GM23338 (cell line): ENCODE measurements at regions not wholly inside any gene's neighbourhood (a gene's known extent, or its start where the extent isn't known, plus 50 kb on each side); places are given as distances from the start of the nearest gene placed in this dataset.

Experiments used
- ATAC-seq: fragments of 200-7000 bp; cut with Tn5 transposase; 3 replicates; pipeline ENCODE4 v1.9.1; 2020
- DNase-seq: peaks from one replicate; pipeline ENCODE4 v3.0.0-alpha.2; 2015; ENCODE audit warnings: low spot score
- H2AFZ ChIP-seq: fragments of 200-600 bp; sonication (generic); 2 replicates; pipeline ENCODE4 v1.8.0; 2016; ENCODE audit warnings: antibody characterized with exemption, mild to moderate bottlenecking, moderate library complexity
- H3F3A ChIP-seq: fragments of 200-600 bp; sonication (generic); replicated peaks from 2 replicates; pipeline ENCODE4 v1.8.0; 2017; ENCODE audit warnings: antibody characterized with exemption, mixed run types, low read depth
- H3K27ac ChIP-seq: fragments of 200-600 bp; sonication (generic); 2 replicates; pipeline ENCODE4 v1.6.1; 2016; ENCODE audit warnings: low read depth
- H3K27me3 ChIP-seq: fragments of 200-600 bp; sonication (generic); 2 replicates; pipeline ENCODE4 v1.8.0; 2016; ENCODE audit warnings: mild to moderate bottlenecking, mixed run types, moderate library complexity; ENCODE audit not compliant: insufficient read depth
- H3K36me3 ChIP-seq: fragments of 200-600 bp; sonication (generic); 2 replicates; pipeline ENCODE4 v1.8.0; 2016; ENCODE audit warnings: mild to moderate bottlenecking; ENCODE audit not compliant: insufficient read depth
- H3K4me1 ChIP-seq: fragments of 200-600 bp; sonication (generic); 2 replicates; pipeline ENCODE4 v1.8.0; 2016; ENCODE audit warnings: mild to moderate bottlenecking, moderate library complexity; ENCODE audit not compliant: insufficient read depth
- H3K4me2 ChIP-seq: fragments of 200-600 bp; sonication (generic); 2 replicates; pipeline ENCODE4 v1.7.1; 2017; ENCODE audit warnings: mixed run types
- H3K4me3 ChIP-seq: fragments of 200-600 bp; sonication (generic); 2 replicates; pipeline ENCODE4 v1.6.1; 2016; ENCODE audit warnings: mixed run types
- H3K79me2 ChIP-seq: fragments of 200-600 bp; sonication (generic); replicated peaks from 2 replicates; pipeline ENCODE4 v1.8.0; 2017; ENCODE audit warnings: mild to moderate bottlenecking; ENCODE audit not compliant: insufficient read depth
- H3K9me2 ChIP-seq: fragments of 200-600 bp; sonication (generic); 2 replicates; pipeline ENCODE4 v1.8.0; 2017; ENCODE audit not compliant: insufficient read depth
- H4K20me1 ChIP-seq: fragments of 200-600 bp; sonication (generic); replicated peaks from 2 replicates; pipeline ENCODE4 v1.8.0; 2017; ENCODE audit warnings: mild to moderate bottlenecking; ENCODE audit not compliant: insufficient read depth
- H3K27ac Mint-ChIP-seq: 2 replicates; pipeline ENCODE4 v1.8.0; 2020; ENCODE audit warnings: inconsistent platforms, mild to moderate bottlenecking, moderate library complexity, mixed read lengths
- H3K27me3 Mint-ChIP-seq: 3 replicates; pipeline ENCODE4 v1.8.0; 2022; ENCODE audit warnings: low read depth, mild to moderate bottlenecking, moderate library complexity, mixed read lengths, inconsistent platforms; ENCODE audit not compliant: insufficient read depth, poor library complexity
- H3K36me3 Mint-ChIP-seq: 3 replicates; pipeline ENCODE4 v1.8.0; 2021; ENCODE audit warnings: low read depth, mild to moderate bottlenecking, inconsistent platforms, moderate library complexity, mixed read lengths
- H3K4me1 Mint-ChIP-seq: 3 replicates; pipeline ENCODE4 v1.8.0; 2020; ENCODE audit warnings: mild to moderate bottlenecking, inconsistent platforms, mixed read lengths
- H3K4me3 Mint-ChIP-seq: 3 replicates; pipeline ENCODE4 v1.8.0; 2021; ENCODE audit warnings: moderate library complexity, mild to moderate bottlenecking, inconsistent platforms, mixed read lengths
- H3K9me3 Mint-ChIP-seq: 3 replicates; pipeline ENCODE4 v1.8.0; 2020; ENCODE audit warnings: moderate library complexity, mild to moderate bottlenecking, inconsistent platforms, mixed read lengths
- CREB1 ChIP-seq: fragments of 250-450 bp; sonication (Bioruptor Pico); IDR thresholded peaks from 2 replicates; pipeline ENCODE4 v1.5.0; 2020; ENCODE audit warnings: low read depth, mild to moderate bottlenecking, moderate library complexity
- EZH2 ChIP-seq: fragments of 200-600 bp; sonication (generic); IDR thresholded peaks from one replicate; pipeline ENCODE4 v1.8.0; 2017; ENCODE audit warnings: antibody characterized with exemption, mild to moderate bottlenecking, low read depth; ENCODE audit not compliant: unreplicated experiment
- EZH2phosphoT487 ChIP-seq: fragments of 200-600 bp; sonication (generic); IDR thresholded peaks from one replicate; pipeline ENCODE4 v1.8.1; 2018; ENCODE audit warnings: antibody characterized with exemption; ENCODE audit not compliant: unreplicated experiment
- JUNB ChIP-seq: IDR thresholded peaks from one replicate; pipeline ENCODE4 v1.6.1; 2016; ENCODE audit warnings: antibody characterized with exemption; ENCODE audit not compliant: unreplicated experiment
- NANOG ChIP-seq: IDR thresholded peaks from 2 replicates; pipeline ENCODE4 v1.6.1; 2016; ENCODE audit warnings: antibody characterized with exemption, borderline replicate concordance
- POLR2AphosphoS5 ChIP-seq: IDR thresholded peaks from 2 replicates; pipeline ENCODE4 v1.6.1; 2016; ENCODE audit warnings: antibody characterized with exemption, low read depth
- STAT1 ChIP-seq: IDR thresholded peaks from one replicate; pipeline ENCODE4 v1.6.1; 2016; ENCODE audit warnings: antibody characterized with exemption; ENCODE audit not compliant: unreplicated experiment
- ZNF114 ChIP-seq: fragments of 250-450 bp; sonication (Bioruptor Pico); IDR thresholded peaks from 2 replicates; pipeline ENCODE4 v1.5.0; 2020; ENCODE audit warnings: mild to moderate bottlenecking, moderate library complexity
- ZNF331 ChIP-seq: fragments of 250-450 bp; sonication (Bioruptor Pico); IDR thresholded peaks from 2 replicates; pipeline ENCODE4 v1.5.0; 2020; ENCODE audit warnings: low read depth, mild to moderate bottlenecking, moderate library complexity
- TF ChIP-seq, protein P1 (sequence below): fragments of 250-450 bp; sonication (Bioruptor Pico); IDR thresholded peaks from 2 replicates; pipeline ENCODE4 v1.5.0; 2020; ENCODE audit warnings: mild to moderate bottlenecking, moderate library complexity
- TF ChIP-seq, protein P2 (sequence below): IDR thresholded peaks from 2 replicates; pipeline ENCODE4 v1.6.1; 2016; ENCODE audit warnings: antibody characterized with exemption
- TF ChIP-seq, protein P3 (sequence below), 2 experiments: fragments of 200-600 bp in 1 of 2; sonication (generic) in 1 of 2; conservative IDR thresholded peaks; 2 replicates each; pipeline versions ENCODE4 v1.5.1 to v1.6.1; 2016 to 2017; ENCODE audit warnings: antibody characterized with exemption in 2 of 2, low read depth in 2 of 2, mild to moderate bottlenecking in 2 of 2, moderate library complexity in 1 of 2
- TF ChIP-seq, protein P4 (sequence below): IDR thresholded peaks from one replicate; pipeline ENCODE4 v1.6.1; 2018; ENCODE audit warnings: antibody characterized with exemption; ENCODE audit not compliant: unreplicated experiment

DNA sequence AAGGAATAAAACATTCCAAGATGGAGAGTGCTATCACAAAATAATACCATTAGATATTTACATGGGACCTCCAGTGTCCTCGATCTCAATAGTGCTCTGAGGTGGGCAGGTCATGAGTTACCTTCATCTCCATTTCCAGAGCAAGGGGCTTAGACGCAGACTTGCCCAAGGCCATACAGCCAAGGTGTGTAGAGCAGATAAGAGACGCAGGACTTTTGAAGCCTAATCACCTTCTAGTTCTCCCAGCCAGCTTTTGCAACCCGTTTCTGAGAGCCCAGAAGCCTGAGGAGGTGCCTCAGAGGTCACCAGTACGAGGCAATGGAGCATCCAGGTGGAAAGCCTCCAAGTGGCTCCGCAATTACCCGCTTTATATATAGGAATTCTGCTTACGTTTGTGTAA is 294.7 kb downstream of the LNPK start:
- Histone ChIP-seq H3K4me3 (no peak overlapping the region), H3K36me3 (no peaks in the 10 kb centered on the region; the same call in 1 of the 2 replicates), H3K79me2 (no peaks in the 10 kb centered on the region), H4K20me1 (no peaks in the 10 kb centered on the region), H3K4me1 (no peaks in the 10 kb centered on the region), H3F3A (no peaks in the 10 kb centered on the region), H3K27ac (no peak overlapping the region), H3K4me2 (no peak overlapping the region), H3K27me3 (no peaks in the 10 kb centered on the region), H2AFZ (no peak overlapping the region), H3K9me2 (no peaks in the 10 kb centered on the region)
- Mint-ChIP-seq H3K36me3 (no peaks in the 10 kb centered on the region; the same call in 2 of the 3 replicates), H3K4me1 (no peaks in the 10 kb centered on the region; the same call in 2 of the 3 replicates), H3K27me3 (peaks cover 4% of the 10 kb centered on the region), H3K27ac (no peak overlapping the region), H3K4me3 (no peak overlapping the region), H3K9me3 (peaks cover 7% of the 10 kb centered on the region; the same call in 2 of the 3 replicates)
- no peak for DNase-seq
- ATAC-seq, result no peak
- TF ChIP-seq, protein P1, sequence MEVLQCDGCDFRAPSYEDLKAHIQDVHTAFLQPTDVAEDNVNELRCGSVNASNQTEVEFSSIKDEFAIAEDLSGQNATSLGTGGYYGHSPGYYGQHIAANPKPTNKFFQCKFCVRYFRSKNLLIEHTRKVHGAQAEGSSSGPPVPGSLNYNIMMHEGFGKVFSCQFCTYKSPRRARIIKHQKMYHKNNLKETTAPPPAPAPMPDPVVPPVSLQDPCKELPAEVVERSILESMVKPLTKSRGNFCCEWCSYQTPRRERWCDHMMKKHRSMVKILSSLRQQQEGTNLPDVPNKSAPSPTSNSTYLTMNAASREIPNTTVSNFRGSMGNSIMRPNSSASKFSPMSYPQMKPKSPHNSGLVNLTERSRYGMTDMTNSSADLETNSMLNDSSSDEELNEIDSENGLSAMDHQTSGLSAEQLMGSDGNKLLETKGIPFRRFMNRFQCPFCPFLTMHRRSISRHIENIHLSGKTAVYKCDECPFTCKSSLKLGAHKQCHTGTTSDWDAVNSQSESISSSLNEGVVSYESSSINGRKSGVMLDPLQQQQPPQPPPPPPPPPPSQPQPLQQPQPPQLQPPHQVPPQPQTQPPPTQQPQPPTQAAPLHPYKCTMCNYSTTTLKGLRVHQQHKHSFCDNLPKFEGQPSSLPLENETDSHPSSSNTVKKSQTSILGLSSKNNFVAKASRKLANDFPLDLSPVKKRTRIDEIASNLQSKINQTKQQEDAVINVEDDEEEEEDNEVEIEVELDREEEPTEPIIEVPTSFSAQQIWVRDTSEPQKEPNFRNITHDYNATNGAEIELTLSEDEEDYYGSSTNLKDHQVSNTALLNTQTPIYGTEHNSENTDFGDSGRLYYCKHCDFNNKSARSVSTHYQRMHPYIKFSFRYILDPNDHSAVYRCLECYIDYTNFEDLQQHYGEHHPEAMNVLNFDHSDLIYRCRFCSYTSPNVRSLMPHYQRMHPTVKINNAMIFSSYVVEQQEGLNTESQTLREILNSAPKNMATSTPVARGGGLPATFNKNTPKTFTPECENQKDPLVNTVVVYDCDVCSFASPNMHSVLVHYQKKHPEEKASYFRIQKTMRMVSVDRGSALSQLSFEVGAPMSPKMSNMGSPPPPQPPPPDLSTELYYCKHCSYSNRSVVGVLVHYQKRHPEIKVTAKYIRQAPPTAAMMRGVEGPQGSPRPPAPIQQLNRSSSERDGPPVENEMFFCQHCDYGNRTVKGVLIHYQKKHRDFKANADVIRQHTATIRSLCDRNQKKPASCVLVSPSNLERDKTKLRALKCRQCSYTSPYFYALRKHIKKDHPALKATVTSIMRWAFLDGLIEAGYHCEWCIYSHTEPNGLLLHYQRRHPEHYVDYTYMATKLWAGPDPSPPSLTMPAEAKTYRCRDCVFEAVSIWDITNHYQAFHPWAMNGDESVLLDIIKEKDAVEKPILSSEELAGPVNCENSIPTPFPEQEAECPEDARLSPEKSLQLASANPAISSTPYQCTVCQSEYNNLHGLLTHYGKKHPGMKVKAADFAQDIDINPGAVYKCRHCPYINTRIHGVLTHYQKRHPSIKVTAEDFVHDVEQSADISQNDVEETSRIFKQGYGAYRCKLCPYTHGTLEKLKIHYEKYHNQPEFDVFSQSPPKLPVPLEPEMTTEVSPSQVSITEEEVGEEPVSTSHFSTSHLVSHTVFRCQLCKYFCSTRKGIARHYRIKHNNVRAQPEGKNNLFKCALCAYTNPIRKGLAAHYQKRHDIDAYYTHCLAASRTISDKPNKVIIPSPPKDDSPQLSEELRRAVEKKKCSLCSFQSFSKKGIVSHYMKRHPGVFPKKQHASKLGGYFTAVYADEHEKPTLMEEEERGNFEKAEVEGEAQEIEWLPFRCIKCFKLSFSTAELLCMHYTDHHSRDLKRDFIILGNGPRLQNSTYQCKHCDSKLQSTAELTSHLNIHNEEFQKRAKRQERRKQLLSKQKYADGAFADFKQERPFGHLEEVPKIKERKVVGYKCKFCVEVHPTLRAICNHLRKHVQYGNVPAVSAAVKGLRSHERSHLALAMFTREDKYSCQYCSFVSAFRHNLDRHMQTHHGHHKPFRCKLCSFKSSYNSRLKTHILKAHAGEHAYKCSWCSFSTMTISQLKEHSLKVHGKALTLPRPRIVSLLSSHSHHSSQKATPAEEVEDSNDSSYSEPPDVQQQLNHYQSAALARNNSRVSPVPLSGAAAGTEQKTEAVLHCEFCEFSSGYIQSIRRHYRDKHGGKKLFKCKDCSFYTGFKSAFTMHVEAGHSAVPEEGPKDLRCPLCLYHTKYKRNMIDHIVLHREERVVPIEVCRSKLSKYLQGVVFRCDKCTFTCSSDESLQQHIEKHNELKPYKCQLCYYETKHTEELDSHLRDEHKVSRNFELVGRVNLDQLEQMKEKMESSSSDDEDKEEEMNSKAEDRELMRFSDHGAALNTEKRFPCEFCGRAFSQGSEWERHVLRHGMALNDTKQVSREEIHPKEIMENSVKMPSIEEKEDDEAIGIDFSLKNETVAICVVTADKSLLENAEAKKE (CRISPR knock-in tag), result no peak
- TF ChIP-seq ZNF114 (CRISPR knock-in tag) (no peak), POLR2AphosphoS5 (no peak), JUNB (no peak), EZH2 (no peak), STAT1 (no peak), ZNF331 (CRISPR knock-in tag) (no peak), CREB1 (CRISPR knock-in tag) (no peak), NANOG (no peak), EZH2phosphoT487 (no peak)
- TF ChIP-seq, protein P2, sequence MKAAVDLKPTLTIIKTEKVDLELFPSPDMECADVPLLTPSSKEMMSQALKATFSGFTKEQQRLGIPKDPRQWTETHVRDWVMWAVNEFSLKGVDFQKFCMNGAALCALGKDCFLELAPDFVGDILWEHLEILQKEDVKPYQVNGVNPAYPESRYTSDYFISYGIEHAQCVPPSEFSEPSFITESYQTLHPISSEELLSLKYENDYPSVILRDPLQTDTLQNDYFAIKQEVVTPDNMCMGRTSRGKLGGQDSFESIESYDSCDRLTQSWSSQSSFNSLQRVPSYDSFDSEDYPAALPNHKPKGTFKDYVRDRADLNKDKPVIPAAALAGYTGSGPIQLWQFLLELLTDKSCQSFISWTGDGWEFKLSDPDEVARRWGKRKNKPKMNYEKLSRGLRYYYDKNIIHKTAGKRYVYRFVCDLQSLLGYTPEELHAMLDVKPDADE, result no peak
- TF ChIP-seq, protein P3, sequence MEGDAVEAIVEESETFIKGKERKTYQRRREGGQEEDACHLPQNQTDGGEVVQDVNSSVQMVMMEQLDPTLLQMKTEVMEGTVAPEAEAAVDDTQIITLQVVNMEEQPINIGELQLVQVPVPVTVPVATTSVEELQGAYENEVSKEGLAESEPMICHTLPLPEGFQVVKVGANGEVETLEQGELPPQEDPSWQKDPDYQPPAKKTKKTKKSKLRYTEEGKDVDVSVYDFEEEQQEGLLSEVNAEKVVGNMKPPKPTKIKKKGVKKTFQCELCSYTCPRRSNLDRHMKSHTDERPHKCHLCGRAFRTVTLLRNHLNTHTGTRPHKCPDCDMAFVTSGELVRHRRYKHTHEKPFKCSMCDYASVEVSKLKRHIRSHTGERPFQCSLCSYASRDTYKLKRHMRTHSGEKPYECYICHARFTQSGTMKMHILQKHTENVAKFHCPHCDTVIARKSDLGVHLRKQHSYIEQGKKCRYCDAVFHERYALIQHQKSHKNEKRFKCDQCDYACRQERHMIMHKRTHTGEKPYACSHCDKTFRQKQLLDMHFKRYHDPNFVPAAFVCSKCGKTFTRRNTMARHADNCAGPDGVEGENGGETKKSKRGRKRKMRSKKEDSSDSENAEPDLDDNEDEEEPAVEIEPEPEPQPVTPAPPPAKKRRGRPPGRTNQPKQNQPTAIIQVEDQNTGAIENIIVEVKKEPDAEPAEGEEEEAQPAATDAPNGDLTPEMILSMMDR (conservative IDR thresholded peaks at IDR 0.05; ENCODE audit: low read depth in 2 of 2), result no peak
- TF ChIP-seq, protein P4, sequence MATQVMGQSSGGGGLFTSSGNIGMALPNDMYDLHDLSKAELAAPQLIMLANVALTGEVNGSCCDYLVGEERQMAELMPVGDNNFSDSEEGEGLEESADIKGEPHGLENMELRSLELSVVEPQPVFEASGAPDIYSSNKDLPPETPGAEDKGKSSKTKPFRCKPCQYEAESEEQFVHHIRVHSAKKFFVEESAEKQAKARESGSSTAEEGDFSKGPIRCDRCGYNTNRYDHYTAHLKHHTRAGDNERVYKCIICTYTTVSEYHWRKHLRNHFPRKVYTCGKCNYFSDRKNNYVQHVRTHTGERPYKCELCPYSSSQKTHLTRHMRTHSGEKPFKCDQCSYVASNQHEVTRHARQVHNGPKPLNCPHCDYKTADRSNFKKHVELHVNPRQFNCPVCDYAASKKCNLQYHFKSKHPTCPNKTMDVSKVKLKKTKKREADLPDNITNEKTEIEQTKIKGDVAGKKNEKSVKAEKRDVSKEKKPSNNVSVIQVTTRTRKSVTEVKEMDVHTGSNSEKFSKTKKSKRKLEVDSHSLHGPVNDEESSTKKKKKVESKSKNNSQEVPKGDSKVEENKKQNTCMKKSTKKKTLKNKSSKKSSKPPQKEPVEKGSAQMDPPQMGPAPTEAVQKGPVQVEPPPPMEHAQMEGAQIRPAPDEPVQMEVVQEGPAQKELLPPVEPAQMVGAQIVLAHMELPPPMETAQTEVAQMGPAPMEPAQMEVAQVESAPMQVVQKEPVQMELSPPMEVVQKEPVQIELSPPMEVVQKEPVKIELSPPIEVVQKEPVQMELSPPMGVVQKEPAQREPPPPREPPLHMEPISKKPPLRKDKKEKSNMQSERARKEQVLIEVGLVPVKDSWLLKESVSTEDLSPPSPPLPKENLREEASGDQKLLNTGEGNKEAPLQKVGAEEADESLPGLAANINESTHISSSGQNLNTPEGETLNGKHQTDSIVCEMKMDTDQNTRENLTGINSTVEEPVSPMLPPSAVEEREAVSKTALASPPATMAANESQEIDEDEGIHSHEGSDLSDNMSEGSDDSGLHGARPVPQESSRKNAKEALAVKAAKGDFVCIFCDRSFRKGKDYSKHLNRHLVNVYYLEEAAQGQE, result no peak
